HEK293T (cell line): ENCODE measurements at regions not wholly inside any gene's neighbourhood (a gene's known extent, or its start where the extent isn't known, plus 50 kb on each side); places are given as distances from the start of the nearest gene placed in this dataset.

Source experiments
- CTCF ChIA-PET: fragments of 350-600 bp; formaldehyde crosslinking; extraction: SDS; loops from one replicate; lab custom pipeline; 2021; ENCODE audit warnings: antibody characterized with exemption, inconsistent platforms; lab: Yijun Ruan, JAX
- POLR2A ChIA-PET: fragments of 350-600 bp; formaldehyde crosslinking; extraction: SDS; loops from one replicate; lab custom pipeline; 2020; ENCODE audit warnings: antibody characterized with exemption, inconsistent platforms; lab: Yijun Ruan, JAX
- DNase-seq: peaks from one replicate; pipeline ENCODE4 v3.0.0; 2012; ENCODE audit warnings: mixed read lengths; ENCODE audit errors: extremely low spot score
- ARNT ChIP-seq: fragments of 450-650 bp; IDR thresholded peaks from 2 replicates; pipeline ENCODE4 v1.6.1; 2017; ENCODE audit warnings: mild to moderate bottlenecking
- BHLHE40 ChIP-seq: fragments of 450-650 bp; IDR thresholded peaks from 2 replicates; pipeline ENCODE4 v1.6.1; 2016; ENCODE audit warnings: mild to moderate bottlenecking, moderate library complexity, borderline replicate concordance
- CTBP1 ChIP-seq: fragments of 450-650 bp; IDR thresholded peaks from 2 replicates; pipeline ENCODE4 v1.6.1; 2016; ENCODE audit warnings: borderline replicate concordance
- ELF4 ChIP-seq: fragments of 450-650 bp; IDR thresholded peaks from 2 replicates; pipeline ENCODE4 v1.6.1; 2017; ENCODE audit warnings: antibody characterized with exemption
- FOXA1 ChIP-seq: fragments of 450-650 bp; IDR thresholded peaks from 2 replicates; pipeline ENCODE4 v1.6.1; 2016; ENCODE audit warnings: mild to moderate bottlenecking
- FOXK2 ChIP-seq: fragments of 450-650 bp; IDR thresholded peaks from 2 replicates; pipeline ENCODE4 v1.6.1; 2016; ENCODE audit warnings: mild to moderate bottlenecking
- FOXM1 ChIP-seq: fragments of 450-650 bp; IDR thresholded peaks from 2 replicates; pipeline ENCODE4 v1.6.1; 2017; ENCODE audit warnings: mild to moderate bottlenecking, borderline replicate concordance
- HDGF ChIP-seq: fragments of 450-650 bp; IDR thresholded peaks from 2 replicates; pipeline ENCODE4 v1.6.1; 2017; ENCODE audit warnings: antibody characterized with exemption, borderline replicate concordance
- L3MBTL2 ChIP-seq: fragments of 450-650 bp; conservative IDR thresholded peaks from 2 replicates; pipeline ENCODE4 v1.6.1; 2016; ENCODE audit warnings: mild to moderate bottlenecking
- LEF1 ChIP-seq: fragments of 450-650 bp; IDR thresholded peaks from 2 replicates; pipeline ENCODE4 v1.6.1; 2017; ENCODE audit warnings: mild to moderate bottlenecking, borderline replicate concordance
- NFRKB ChIP-seq: fragments of 450-650 bp; IDR thresholded peaks from 2 replicates; pipeline ENCODE4 v1.6.1; 2016; ENCODE audit warnings: mild to moderate bottlenecking, moderate library complexity
- PKNOX1 ChIP-seq: fragments of 450-650 bp; IDR thresholded peaks from 2 replicates; pipeline ENCODE4 v1.6.1; 2016
- SP1 ChIP-seq: fragments of 450-650 bp; IDR thresholded peaks from 2 replicates; pipeline ENCODE4 v1.6.1; 2017
- SUZ12 ChIP-seq: fragments of 450-650 bp; IDR thresholded peaks from 2 replicates; pipeline ENCODE4 v1.6.1; 2016; ENCODE audit warnings: mild to moderate bottlenecking
- TARDBP ChIP-seq: fragments of 450-650 bp; IDR thresholded peaks from 2 replicates; pipeline ENCODE4 v1.6.1; 2016
- ZNF384 ChIP-seq: fragments of 450-650 bp; IDR thresholded peaks from 2 replicates; pipeline ENCODE4 v1.6.1; 2016

DNA sequence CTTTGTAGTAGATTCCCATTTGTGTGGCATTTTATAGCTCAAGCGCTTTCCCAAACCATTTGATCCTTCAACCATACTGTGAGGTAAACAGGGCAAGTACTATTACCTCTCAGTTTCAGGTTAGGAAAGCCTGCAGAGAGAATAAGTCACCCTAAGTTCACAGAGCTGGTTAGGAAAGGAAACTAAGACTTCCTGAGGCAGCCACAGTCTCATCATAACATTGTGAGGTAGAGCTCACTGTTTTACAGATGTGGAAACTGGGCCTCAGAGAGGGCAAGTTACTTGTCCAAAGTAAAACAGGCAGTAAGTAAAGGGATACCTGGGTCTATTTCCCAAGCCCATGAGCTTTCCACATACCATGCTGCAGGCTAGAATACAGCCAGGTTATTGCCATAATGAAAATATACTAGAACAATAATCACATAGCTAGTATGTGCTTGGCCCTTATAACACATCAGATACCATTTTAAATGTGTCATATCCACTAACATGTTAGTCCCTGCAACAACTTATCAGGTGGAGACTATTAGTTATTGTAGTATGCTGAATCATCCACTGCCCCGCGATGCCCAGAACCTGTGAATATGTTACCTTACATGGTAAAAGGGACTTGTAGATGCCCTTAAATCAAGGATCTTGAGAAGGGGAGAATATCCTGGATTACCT lies 150.9 kb upstream of the GRIP1 start:
- DNase-seq, result no peak
- TF ChIP-seq L3MBTL2 (no peak), SP1 (no peak), LEF1 (no peak), FOXA1 (no peak), SUZ12 (no peak), FOXM1 (no peak), TARDBP (no peak), ELF4 (no peak), BHLHE40 (no peak)
- CTCF ChIA-PET, result no interaction called here
- POLR2A ChIA-PET, result no interaction called here

GRCh38 chr12:66831495-66831894 lies 152.6 kb upstream of the GRIP1 start:
- POLR2A ChIA-PET, result no interaction called here
- CTCF ChIA-PET, result no interaction called here
- no peak for TF ChIP-seq ARNT
- no peak for TF ChIP-seq LEF1
- no peak for TF ChIP-seq FOXK2
- no peak for TF ChIP-seq L3MBTL2
- TF ChIP-seq SP1, result no peak
- no peak for TF ChIP-seq BHLHE40
- no peak for TF ChIP-seq ZNF384
- no peak for TF ChIP-seq PKNOX1
- no peak for TF ChIP-seq NFRKB
- no peak for TF ChIP-seq TARDBP
- TF ChIP-seq FOXM1, result no peak
- TF ChIP-seq FOXA1, result no peak
- no peak for TF ChIP-seq HDGF
- TF ChIP-seq SUZ12, result no peak
- TF ChIP-seq ELF4, result no peak
- no peak for TF ChIP-seq CTBP1
- DNase-seq, result no peak

GRCh38 chr12:66832997-66833396 lies 154.1 kb upstream of the GRIP1 start:
- no peak for TF ChIP-seq ZNF384
- no peak for TF ChIP-seq BHLHE40
- no peak for TF ChIP-seq FOXM1
- TF ChIP-seq LEF1, result no peak
- no peak for TF ChIP-seq CTBP1
- no peak for TF ChIP-seq ELF4
- TF ChIP-seq HDGF, result no peak
- no peak for TF ChIP-seq SUZ12
- no peak for TF ChIP-seq ARNT
- no peak for TF ChIP-seq FOXA1
- no peak for TF ChIP-seq L3MBTL2
- no peak for TF ChIP-seq SP1
- no peak for TF ChIP-seq TARDBP
- no peak for TF ChIP-seq FOXK2
- no peak for TF ChIP-seq NFRKB
- TF ChIP-seq PKNOX1, result no peak
- POLR2A ChIA-PET, result no interaction called here
- DNase-seq, result no peak
- CTCF ChIA-PET, result no interaction called here

- CTCF ChIA-PET, result no interaction called here
- TF ChIP-seq FOXM1 (no peak), HDGF (no peak), ZNF384 (no peak), ARNT (no peak), ELF4 (no peak), SUZ12 (no peak), LEF1 (no peak), SP1 (no peak), L3MBTL2 (no peak), FOXK2 (no peak), PKNOX1 (no peak), FOXA1 (no peak), TARDBP (no peak), BHLHE40 (no peak), CTBP1 (no peak), NFRKB (no peak)
- POLR2A ChIA-PET, result no interaction called here
- no peak for DNase-seq
Observed at GRCh38 chr12:66836623-66837310, 157.9 kb upstream of the GRIP1 start.

DNA sequence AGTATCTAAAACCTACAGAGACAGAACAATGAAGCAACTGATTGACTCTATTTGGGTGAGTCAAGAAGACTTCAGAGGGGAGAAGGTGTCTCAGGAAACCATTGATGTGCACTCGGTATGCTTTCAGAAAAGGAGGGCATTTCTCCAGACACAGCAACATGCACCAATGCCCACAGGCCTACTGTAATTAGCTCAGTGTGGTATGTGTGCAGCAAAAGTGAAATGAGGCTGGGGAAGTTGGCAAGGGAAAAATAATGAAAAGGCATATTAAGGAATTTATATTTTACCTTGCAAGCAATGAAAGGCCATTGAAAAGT lies 158.4 kb upstream of the GRIP1 start:
- POLR2A ChIA-PET, result no interaction called here

More for the DNA sequence above, 158.4 kb upstream of the GRIP1 start:
- TF ChIP-seq CTBP1 (no peak), PKNOX1 (no peak), LEF1 (no peak), SUZ12 (no peak)
- CTCF ChIA-PET, result no interaction called here
- DNase-seq, result no peak
